A172 (cell line): ENCODE measurements at regions not wholly inside any gene's neighbourhood (a gene's known extent, or its start where the extent isn't known, plus 50 kb on each side); places are given as distances from the start of the nearest gene placed in this dataset.
"Not testable (repeated sequence)": the region's sequence is repeated elsewhere in the genome, so short reads cannot be mapped to it uniquely, and the experiment has no call there.

Experiments used
- DNase-seq: peaks from one replicate; pipeline ENCODE4 v3.0.0-alpha.2; 2015; ENCODE audit warnings: low spot score

GRCh38 chr7:12004581-12004980 is 172.6 kb upstream of the THSD7A start:
- DNase-seq = no peak

GRCh38 chr7:12007576-12007975 is 175.6 kb upstream of the THSD7A start:
- no peak for DNase-seq

GRCh38 chr7:12013983-12014382 is 182.0 kb upstream of the THSD7A start:
- DNase-seq = no peak

GRCh38 chr7:12016439-12016838 is 184.4 kb upstream of the THSD7A start:
- DNase-seq = no peak

GRCh38 chr7:12017046-12017445 is 185.0 kb upstream of the THSD7A start:
- no peak for DNase-seq

- not testable (repeated sequence) for DNase-seq
These were observed 189.1 kb upstream of the TMEM106B start for GRCh38 chr7:12022011-12022410.

GRCh38 chr7:12025246-12025645 is 185.8 kb upstream of the TMEM106B start:
- no peak for DNase-seq

GRCh38 chr7:12028508-12028907 is 182.6 kb upstream of the TMEM106B start:
- DNase-seq = peak; percentile 21

GRCh38 chr7:12030116-12030515 is 181.0 kb upstream of the TMEM106B start:
- DNase-seq = peak; percentile 22

- peak; percentile 8 for DNase-seq
These were observed 179.9 kb upstream of the TMEM106B start for GRCh38 chr7:12031186-12031585.

- DNase-seq = peak; percentile 93
These were observed 179.5 kb upstream of the TMEM106B start for GRCh38 chr7:12031638-12032037.

GRCh38 chr7:12032146-12032545 is 178.9 kb upstream of the TMEM106B start:
- DNase-seq = peak; percentile 17

- DNase-seq = not testable (repeated sequence)
These were observed 167.6 kb upstream of the TMEM106B start for GRCh38 chr7:12043457-12043856.

GRCh38 chr7:12052211-12052610 is 158.9 kb upstream of the TMEM106B start:
- no peak for DNase-seq

- no peak for DNase-seq
These were observed 157.5 kb upstream of the TMEM106B start for GRCh38 chr7:12053561-12053960.

- DNase-seq = no peak
These were observed 156.3 kb upstream of the TMEM106B start for GRCh38 chr7:12054830-12055229.

GRCh38 chr7:12056381-12056780 is 154.7 kb upstream of the TMEM106B start:
- no peak for DNase-seq

GRCh38 chr7:12056977-12057376 is 154.1 kb upstream of the TMEM106B start:
- no peak for DNase-seq

GRCh38 chr7:12062062-12062461 is 149.0 kb upstream of the TMEM106B start:
- DNase-seq = no peak

- DNase-seq = no peak
These were observed 146.4 kb upstream of the TMEM106B start for GRCh38 chr7:12064586-12065127.

GRCh38 chr7:12066004-12066403 is 145.1 kb upstream of the TMEM106B start:
- DNase-seq = peak; percentile 31

- peak; percentile 71 for DNase-seq
These were observed 144.6 kb upstream of the TMEM106B start for GRCh38 chr7:12066521-12066920.

- DNase-seq = peak; percentile 83
These were observed 143.8 kb upstream of the TMEM106B start for GRCh38 chr7:12067156-12067831.

- DNase-seq = no peak
These were observed 141.3 kb upstream of the TMEM106B start for GRCh38 chr7:12069757-12070156.
